GM12891 (cell line): ENCODE measurements at regions not wholly inside any gene's neighbourhood (a gene's known extent, or its start where the extent isn't known, plus 50 kb on each side); places are given as distances from the start of the nearest gene placed in this dataset.

Experiments
- PAX5 ChIP-seq: IDR thresholded peaks from 2 replicates; pipeline ENCODE4 v1.6.1; 2011; ENCODE audit warnings: low read length, moderate library complexity, mild to moderate bottlenecking; ENCODE audit not compliant: insufficient read depth, severe bottlenecking
- POLR2A ChIP-seq: IDR thresholded peaks from 2 replicates; pipeline ENCODE4 v1.6.1; 2011; ENCODE audit warnings: low read depth, low read length, control low read depth
- POLR2AphosphoS5 ChIP-seq: IDR thresholded peaks from 2 replicates; pipeline ENCODE4 v1.6.1; 2011; ENCODE audit warnings: low read depth, low read length, control low read depth
- POU2F2 ChIP-seq: IDR thresholded peaks from 2 replicates; pipeline ENCODE4 v1.6.1; 2011; ENCODE audit warnings: low read depth, mild to moderate bottlenecking, control low read depth, low read length, moderate library complexity
- SPI1 ChIP-seq: IDR thresholded peaks from 2 replicates; pipeline ENCODE4 v1.6.1; 2011; ENCODE audit warnings: low read depth, low read length, control low read depth
- TAF1 ChIP-seq: IDR thresholded peaks from 2 replicates; pipeline ENCODE4 v1.6.1; 2011; ENCODE audit warnings: low read depth, low read length, control low read depth

DNA sequence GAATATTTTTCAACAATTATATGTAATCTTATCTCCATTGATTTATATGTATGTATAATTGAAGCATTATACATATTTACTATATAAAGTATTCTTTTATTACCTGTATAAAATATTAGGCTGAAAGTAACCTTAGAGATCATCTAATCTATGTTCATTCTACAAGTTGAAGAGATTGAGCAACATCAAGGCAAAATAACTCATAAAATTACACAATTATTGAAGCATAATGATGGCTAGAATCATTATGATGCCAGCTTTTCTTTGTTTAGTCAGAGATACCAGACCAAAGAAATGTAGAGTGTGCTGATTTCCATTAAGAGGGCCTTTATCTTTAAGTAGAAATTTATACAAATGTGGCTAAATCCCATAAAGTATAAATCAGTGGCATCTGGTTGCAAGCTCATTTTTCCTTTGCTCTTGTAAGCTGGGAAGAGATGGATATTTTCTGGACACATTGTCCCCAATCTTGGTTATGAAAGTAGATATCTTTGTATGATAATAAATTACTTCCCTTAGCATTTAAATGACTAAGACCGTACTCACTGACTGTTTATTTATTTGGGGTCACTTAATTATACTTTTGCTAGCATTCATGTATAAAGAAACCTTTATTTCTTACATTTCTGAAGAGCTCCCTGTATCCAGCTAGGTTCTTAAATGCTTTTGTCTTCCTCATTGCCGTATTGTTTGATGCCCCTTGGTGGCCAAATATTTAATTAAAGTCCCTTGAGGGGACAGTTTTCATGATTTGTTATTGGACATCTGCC is 339.8 kb downstream of the PCDH7 start:
- no peak for TF ChIP-seq POLR2A
- TF ChIP-seq TAF1, result no peak
- no peak for TF ChIP-seq SPI1
- TF ChIP-seq POLR2AphosphoS5, result no peak
- no peak for TF ChIP-seq POU2F2
- TF ChIP-seq PAX5, result no peak
